Breast epithelium (tissue), 3 donors: ENCODE measurements at regions not wholly inside any gene's neighbourhood (a gene's known extent, or its start where the extent isn't known, plus 50 kb on each side); places are given as distances from the start of the nearest gene placed in this dataset.

ENCODE experiments used
- POLR2A ChIP-seq: fragments of 450-650 bp; IDR thresholded peaks from one replicate; pipeline ENCODE4 v1.6.1; 2016; ENCODE audit warnings: antibody characterized with exemption, mild to moderate bottlenecking, moderate library complexity
- POLR2AphosphoS5 ChIP-seq, 3 donors: sonication (generic); formaldehyde crosslinking; IDR thresholded peaks; one replicate each; pipeline ENCODE4 v1.6.1; 2017; ENCODE audit warnings: antibody characterized with exemption in 3 of 3
- TF ChIP-seq, protein P1 (sequence below), 3 donors: fragments of 450-650 bp; IDR thresholded peaks; one replicate each; pipeline ENCODE4 v1.5.1; 2016 to 2017; ENCODE audit warnings: antibody characterized with exemption in 3 of 3, mild to moderate bottlenecking in 3 of 3, moderate library complexity in 3 of 3

GRCh38 chr4:166658585-166658984 is 575.7 kb downstream of the SPOCK3 start:
- TF ChIP-seq POLR2AphosphoS5 (IDR thresholded peaks at IDR 0.05): no peak
- TF ChIP-seq, protein P1, sequence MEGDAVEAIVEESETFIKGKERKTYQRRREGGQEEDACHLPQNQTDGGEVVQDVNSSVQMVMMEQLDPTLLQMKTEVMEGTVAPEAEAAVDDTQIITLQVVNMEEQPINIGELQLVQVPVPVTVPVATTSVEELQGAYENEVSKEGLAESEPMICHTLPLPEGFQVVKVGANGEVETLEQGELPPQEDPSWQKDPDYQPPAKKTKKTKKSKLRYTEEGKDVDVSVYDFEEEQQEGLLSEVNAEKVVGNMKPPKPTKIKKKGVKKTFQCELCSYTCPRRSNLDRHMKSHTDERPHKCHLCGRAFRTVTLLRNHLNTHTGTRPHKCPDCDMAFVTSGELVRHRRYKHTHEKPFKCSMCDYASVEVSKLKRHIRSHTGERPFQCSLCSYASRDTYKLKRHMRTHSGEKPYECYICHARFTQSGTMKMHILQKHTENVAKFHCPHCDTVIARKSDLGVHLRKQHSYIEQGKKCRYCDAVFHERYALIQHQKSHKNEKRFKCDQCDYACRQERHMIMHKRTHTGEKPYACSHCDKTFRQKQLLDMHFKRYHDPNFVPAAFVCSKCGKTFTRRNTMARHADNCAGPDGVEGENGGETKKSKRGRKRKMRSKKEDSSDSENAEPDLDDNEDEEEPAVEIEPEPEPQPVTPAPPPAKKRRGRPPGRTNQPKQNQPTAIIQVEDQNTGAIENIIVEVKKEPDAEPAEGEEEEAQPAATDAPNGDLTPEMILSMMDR (IDR thresholded peaks at IDR 0.05): no peak
- TF ChIP-seq POLR2A: no peak
